ENCODE measurements at regions not wholly inside any gene's neighbourhood (a gene's known extent, or its start where the extent isn't known, plus 50 kb on each side); places are given as distances from the start of the nearest gene placed in this dataset.

DNA sequence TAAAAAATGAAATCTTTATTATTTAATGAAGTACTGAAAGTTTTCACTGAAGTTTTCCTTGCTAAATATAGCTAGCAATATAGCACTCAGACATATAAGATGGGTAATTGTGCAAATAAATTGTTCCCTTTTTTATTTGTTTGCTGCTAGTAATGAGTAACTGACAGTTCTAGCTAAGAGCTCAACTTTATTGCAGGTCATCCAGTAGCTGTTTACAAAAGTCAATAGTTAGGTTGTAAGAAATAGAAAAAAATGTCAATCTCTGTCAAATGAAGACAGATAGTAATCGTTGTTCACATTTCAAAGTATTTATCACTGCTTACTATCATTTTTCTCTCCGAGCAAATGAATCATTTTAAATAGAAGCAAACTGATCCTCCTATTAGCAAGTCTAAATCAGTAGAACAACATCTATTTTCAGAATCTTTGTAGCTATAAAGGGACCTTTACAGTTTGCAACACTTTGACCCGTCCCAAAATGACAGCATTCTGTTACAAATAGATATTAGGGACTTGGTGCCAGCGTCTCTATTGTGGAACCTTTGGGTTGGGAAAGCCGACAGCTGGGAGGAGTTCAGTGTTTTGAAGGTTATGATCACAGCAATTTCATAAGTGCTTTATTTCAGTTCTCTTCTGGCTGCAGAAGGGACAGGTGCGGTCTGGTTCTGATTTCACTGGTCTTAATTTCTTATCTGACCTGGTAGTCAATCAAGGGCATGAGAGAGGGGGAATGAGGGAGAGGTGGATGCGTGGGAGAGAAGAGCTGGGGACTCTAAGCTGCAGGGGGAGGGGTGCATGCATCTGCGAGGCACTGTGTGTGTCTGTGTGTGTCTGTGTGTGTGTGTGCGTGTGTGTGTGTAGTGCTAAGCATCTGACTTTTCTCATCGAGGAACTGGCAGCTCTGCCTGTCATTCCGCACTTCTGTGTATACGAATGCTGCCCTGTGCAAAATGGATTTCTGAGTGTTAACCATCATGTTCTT lies 227.9 kb upstream of the PITX2 start:
- TF ChIP-seq POLR2A (IDR thresholded peaks at IDR 0.05) = no peak
- TF ChIP-seq, protein P1, sequence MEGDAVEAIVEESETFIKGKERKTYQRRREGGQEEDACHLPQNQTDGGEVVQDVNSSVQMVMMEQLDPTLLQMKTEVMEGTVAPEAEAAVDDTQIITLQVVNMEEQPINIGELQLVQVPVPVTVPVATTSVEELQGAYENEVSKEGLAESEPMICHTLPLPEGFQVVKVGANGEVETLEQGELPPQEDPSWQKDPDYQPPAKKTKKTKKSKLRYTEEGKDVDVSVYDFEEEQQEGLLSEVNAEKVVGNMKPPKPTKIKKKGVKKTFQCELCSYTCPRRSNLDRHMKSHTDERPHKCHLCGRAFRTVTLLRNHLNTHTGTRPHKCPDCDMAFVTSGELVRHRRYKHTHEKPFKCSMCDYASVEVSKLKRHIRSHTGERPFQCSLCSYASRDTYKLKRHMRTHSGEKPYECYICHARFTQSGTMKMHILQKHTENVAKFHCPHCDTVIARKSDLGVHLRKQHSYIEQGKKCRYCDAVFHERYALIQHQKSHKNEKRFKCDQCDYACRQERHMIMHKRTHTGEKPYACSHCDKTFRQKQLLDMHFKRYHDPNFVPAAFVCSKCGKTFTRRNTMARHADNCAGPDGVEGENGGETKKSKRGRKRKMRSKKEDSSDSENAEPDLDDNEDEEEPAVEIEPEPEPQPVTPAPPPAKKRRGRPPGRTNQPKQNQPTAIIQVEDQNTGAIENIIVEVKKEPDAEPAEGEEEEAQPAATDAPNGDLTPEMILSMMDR (IDR thresholded peaks at IDR 0.05) = no peak

Measured in right lobe of liver (tissue), 4 donors.